HepG2 (cell line): ENCODE measurements at regions not wholly inside any gene's neighbourhood (a gene's known extent, or its start where the extent isn't known, plus 50 kb on each side); places are given as distances from the start of the nearest gene placed in this dataset.

Experiments
- ATAC-seq: fragments of 200-7000 bp; cut with Tn5 transposase; 3 replicates; pipeline ENCODE4 v1.9.1; 2020; ENCODE audit warnings: mild to moderate bottlenecking, moderate library complexity
- BruUV-seq: library from RNA; stranded (reverse); fragments of 400-500 nt; replicated peaks from 2 replicates; lab custom pipeline; 2021; lab: Mats Ljungman, UMichigan
- CTCF ChIA-PET: fragments of 300-600 bp; formaldehyde crosslinking; extraction: SDS; loops from one replicate; lab custom pipeline; 2021; ENCODE audit warnings: low total read pairs, inconsistent platforms, low intra/inter-chr PET ratio; lab: Yijun Ruan, JAX
- POLR2A ChIA-PET: fragments of 350-600 bp; sonication (Branson Sonifier 250); formaldehyde crosslinking; loops from one replicate; lab custom pipeline; 2020; ENCODE audit warnings: antibody characterized with exemption, inconsistent platforms; lab: Yijun Ruan, JAX
- DNase-seq: peaks from one replicate; pipeline ENCODE4 v3.0.0-alpha.2; 2015; ENCODE audit warnings: low spot score
- FAIRE-seq: peaks from 3 replicates; lab custom pipeline; 2011; peaks lifted over from hg19 to GRCh38; lab: Jason Lieb, UNC
- H2AFZ ChIP-seq: one replicate; pipeline ENCODE4 v1.6.1; 2011; ENCODE audit warnings: low read length, inconsistent platforms
- H3K27ac ChIP-seq: fragments of 300-600 bp; 3 replicates; pipeline ENCODE4 v1.8.0; 2011; ENCODE audit warnings: mixed run types, mild to moderate bottlenecking, mixed read lengths, low read length, inconsistent platforms; ENCODE audit not compliant: insufficient read depth; ENCODE audit errors: extremely low read length
- H3K27me3 ChIP-seq, 2 experiments: fragments of 200-600 bp in 1 of 2; 2 replicates in 1 of 2; 3 replicates in 1 of 2; pipeline versions ENCODE4 v1.6.0 to v1.8.0; 2011; ENCODE audit warnings: low read length in 2 of 2, mild to moderate bottlenecking in 2 of 2, moderate library complexity in 2 of 2, inconsistent platforms in 1 of 2; ENCODE audit not compliant: insufficient read depth in 2 of 2, control insufficient read depth in 1 of 2
- H3K36me3 ChIP-seq, 2 experiments: fragments of 200-600 bp in 1 of 2; replicated peaks in 1 of 2; 2 replicates in 1 of 2; 3 replicates in 1 of 2; pipeline versions ENCODE4 v1.5.1 to v1.8.0; 2011; ENCODE audit warnings: low read length in 2 of 2, inconsistent platforms in 1 of 2; ENCODE audit not compliant: insufficient read depth in 2 of 2, control insufficient read depth in 1 of 2
- H3K4me1 ChIP-seq: 2 replicates; pipeline ENCODE4 v1.5.1; 2012; ENCODE audit warnings: low read length, inconsistent platforms; ENCODE audit not compliant: insufficient read depth
- H3K4me2 ChIP-seq: 2 replicates; pipeline ENCODE4 v1.6.0; 2011; ENCODE audit warnings: low read depth, low read length, inconsistent platforms
- H3K4me3 ChIP-seq, 3 experiments: fragments of 200-600 bp in 1 of 3; sonication (generic), shearing (Covaris generic) in 1 of 3; replicated peaks in 1 of 3; 2 replicates each; pipeline ENCODE4 v1.5.1; 2011 to 2016; ENCODE audit warnings: low read length in 3 of 3, inconsistent platforms in 2 of 3, low read depth in 2 of 3, mild to moderate bottlenecking in 2 of 3, control low read depth in 1 of 3, mixed read lengths in 1 of 3; ENCODE audit not compliant: insufficient read depth in 1 of 3
- H3K79me2 ChIP-seq: one replicate; pipeline ENCODE4 v1.6.1; 2011; ENCODE audit warnings: low read length, inconsistent platforms; ENCODE audit not compliant: insufficient read depth
- H3K9ac ChIP-seq: 2 replicates; pipeline ENCODE4 v1.6.0; 2011; ENCODE audit warnings: mild to moderate bottlenecking, low read depth, low read length, inconsistent platforms; ENCODE audit not compliant: insufficient read depth
- H3K9me3 ChIP-seq: 2 replicates; pipeline ENCODE4 v1.5.1; 2012; ENCODE audit warnings: mild to moderate bottlenecking, low read length
- H4K20me1 ChIP-seq: 2 replicates; pipeline ENCODE4 v1.6.0; 2011; ENCODE audit warnings: inconsistent platforms, mild to moderate bottlenecking, low read length, moderate library complexity; ENCODE audit not compliant: insufficient read depth
- ASH2L ChIP-seq: fragments of 300-600, 200-600 bp; sonication (generic); IDR thresholded peaks from 2 replicates; pipeline ENCODE4 v1.7.0; 2017; ENCODE audit warnings: low read depth, mild to moderate bottlenecking, moderate library complexity, mixed read lengths, low read length; ENCODE audit not compliant: insufficient read length
- CC2D1A ChIP-seq: sonication (generic); formaldehyde crosslinking; IDR thresholded peaks from 2 replicates; pipeline ENCODE4 v1.8.1; 2023; ENCODE audit warnings: mild to moderate bottlenecking, missing genetic modification reagents
- ESRRA ChIP-seq: sonication (generic); formaldehyde crosslinking; IDR thresholded peaks from 2 replicates; pipeline ENCODE4 v1.5.1; 2020; ENCODE audit warnings: mild to moderate bottlenecking, low read depth, missing genetic modification reagents
- FOXJ3 ChIP-seq: sonication (generic); formaldehyde crosslinking; IDR thresholded peaks from 2 replicates; pipeline ENCODE4 v1.4.0; 2020; ENCODE audit warnings: missing genetic modification reagents, mild to moderate bottlenecking, borderline replicate concordance
- MTF1 ChIP-seq: sonication (generic); formaldehyde crosslinking; IDR thresholded peaks from 2 replicates; pipeline ENCODE4 v1.5.0; 2020; ENCODE audit warnings: missing genetic modification reagents
- NRL ChIP-seq: sonication (generic); formaldehyde crosslinking; IDR thresholded peaks from 2 replicates; pipeline ENCODE4 v1.5.0; 2020; ENCODE audit warnings: missing genetic modification reagents, mild to moderate bottlenecking, moderate library complexity, borderline replicate concordance
- STAG1 ChIP-seq: sonication (generic); formaldehyde crosslinking; IDR thresholded peaks from 2 replicates; pipeline ENCODE4 v1.4.0; 2020; ENCODE audit warnings: missing genetic modification reagents
- TIGD3 ChIP-seq: sonication (generic); formaldehyde crosslinking; IDR thresholded peaks from 2 replicates; pipeline ENCODE4 v1.5.1; 2020; ENCODE audit warnings: mild to moderate bottlenecking, missing genetic modification reagents, borderline replicate concordance
- ZFX ChIP-seq: sonication (generic); formaldehyde crosslinking; IDR thresholded peaks from 2 replicates; pipeline ENCODE4 v1.4.0; 2020; ENCODE audit warnings: mild to moderate bottlenecking, low read depth, missing genetic modification reagents, moderate library complexity
- ZHX2 ChIP-seq, 2 experiments: sonication (generic) in 1 of 2; formaldehyde crosslinking in 1 of 2; IDR thresholded peaks; 2 replicates each; pipeline versions ENCODE4 v1.6.1 to v1.9.0; 2014 to 2022; ENCODE audit warnings: antibody characterized with exemption in 1 of 2, borderline replicate concordance in 1 of 2, inconsistent platforms in 1 of 2, low read depth in 1 of 2, missing genetic modification reagents in 1 of 2
- ZNF574 ChIP-seq: sonication (generic); formaldehyde crosslinking; IDR thresholded peaks from 2 replicates; pipeline ENCODE4 v1.4.0; 2020; ENCODE audit warnings: missing genetic modification reagents
- WGBS: methylation state at CpG from one replicate; pipeline ENCODE4 v1.1.6; 2017; ENCODE audit warnings: low lambda C conversion rate; 5-methylcytosine and 5-hydroxymethylcytosine counted together
- in situ Hi-C: cut with HindIII; loops from 2 replicates; pipeline ENCODE4 v1.10.0; 2017; ENCODE audit warnings: low pct_unique_long_range_greater_than_20kb; ENCODE audit not compliant: extremely low pct_ligation_motif_present
- intact Hi-C: fragments of 100-400 bp; cut with micrococcal nuclease; formaldehyde crosslinking; loops from one replicate; pipeline ENCODE4 v1.10.0; 2022; ENCODE audit not compliant: unreplicated experiment

DNA sequence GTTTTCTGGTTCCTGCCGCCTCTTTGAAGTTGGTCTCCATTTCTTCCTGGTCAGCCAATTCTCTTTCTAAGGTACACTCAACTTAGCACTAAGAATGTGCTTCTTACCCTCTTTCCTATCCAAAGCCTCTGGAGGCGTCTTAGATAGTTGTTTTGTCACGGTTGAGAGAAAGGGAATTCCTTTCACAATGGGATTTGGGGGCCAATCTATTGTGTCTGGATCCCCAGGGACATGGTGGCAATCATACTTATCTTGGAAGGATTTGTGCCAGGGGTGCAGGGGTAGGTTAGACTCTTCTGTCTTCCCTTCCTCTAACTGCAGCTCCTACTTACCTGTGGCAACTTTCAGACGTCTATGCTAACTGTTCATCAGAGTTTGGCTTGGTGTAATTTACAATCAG is 287.1 kb downstream of the SOX2 start:
- Histone ChIP-seq H3K4me2 (no peak overlapping the region), H3K9me3 (no peaks in the 10 kb centered on the region), H2AFZ (no peak overlapping the region), H3K9ac (no peak overlapping the region), H3K4me3 (no peak overlapping the region), H3K79me2 (no peaks in the 10 kb centered on the region), H4K20me1 (no peaks in the 10 kb centered on the region), H3K4me1 (no peaks in the 10 kb centered on the region), H3K27ac (no peak overlapping the region), H3K27me3 (no peaks in the 10 kb centered on the region), H3K36me3 (no peaks in the 10 kb centered on the region)
- DNase-seq: no peak
- ATAC-seq: no peak
- WGBS: 1% methylated on average over 4 of the region's 4 CpGs
- no TSS peak for BruUV-seq
- CTCF ChIA-PET: no interaction called here
- in situ Hi-C loops: no loop called here
- POLR2A ChIA-PET: no interaction called here
- intact Hi-C loops: no loop called here
- no peak for FAIRE-seq
- no peak for TF ChIP-seq CC2D1A (CRISPR knock-in tag)
- TF ChIP-seq FOXJ3: no peak
- no peak for TF ChIP-seq MTF1 (CRISPR knock-in tag)
- no peak for TF ChIP-seq STAG1 (CRISPR knock-in tag)
- no peak for TF ChIP-seq ESRRA (CRISPR knock-in tag)
- TF ChIP-seq NRL (CRISPR knock-in tag): no peak
- no peak for TF ChIP-seq ZFX (CRISPR knock-in tag)
- no peak for TF ChIP-seq ZHX2 (IDR thresholded peaks at IDR 0.05; ENCODE audit: low read depth)
- TF ChIP-seq ZHX2 (CRISPR knock-in tag; IDR thresholded peaks at IDR 0.05; ENCODE audit: borderline replicate concordance): no peak
- TF ChIP-seq TIGD3 (CRISPR knock-in tag): no peak
- no peak for TF ChIP-seq ASH2L
- TF ChIP-seq ZNF574: no peak
